Stimulated activated CD8-positive, alpha-beta memory T cell treated with anti-CD3 and anti-CD28 coated beads, Interleukin-4, amount 100 ng/mL, for 4 hours (primary cell): ENCODE measurements at regions not wholly inside any gene's neighbourhood (a gene's known extent, or its start where the extent isn't known, plus 50 kb on each side); places are given as distances from the start of the nearest gene placed in this dataset.
"Not testable (repeated sequence)": the region's sequence is repeated elsewhere in the genome, so short reads cannot be mapped to it uniquely, and the experiment has no call there.

Source experiments
- DNase-seq, 2 donors: peaks; one replicate each; pipeline ENCODE4 v3.0.0-alpha.2; 2020; ENCODE audit warnings: low read depth in 2 of 2, low spot score in 1 of 2

- no peak for DNase-seq
These were observed 122.8 kb upstream of the NOCT start for GRCh38 chr4:138892483-138893407.

DNA sequence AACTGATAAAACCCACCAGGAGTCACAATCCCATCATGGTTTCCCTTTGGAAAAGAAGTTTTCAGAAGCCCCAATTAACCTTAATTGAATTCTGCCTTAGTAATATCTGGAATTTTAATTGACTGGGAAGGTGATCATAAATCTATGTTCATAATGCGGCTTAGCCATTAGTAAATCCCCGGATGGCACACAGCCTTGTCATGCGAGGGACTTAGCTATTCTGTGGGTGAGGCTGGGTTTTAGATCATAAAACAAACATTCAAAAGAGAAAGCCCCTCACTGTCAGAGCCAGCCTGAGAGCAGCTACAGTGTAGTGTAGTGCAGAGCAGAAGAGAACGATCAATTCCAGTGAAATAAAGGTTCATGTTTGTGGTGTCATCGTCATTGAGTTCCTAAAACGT, 124.0 kb upstream of the NOCT start:
- DNase-seq, result no peak

DNA sequence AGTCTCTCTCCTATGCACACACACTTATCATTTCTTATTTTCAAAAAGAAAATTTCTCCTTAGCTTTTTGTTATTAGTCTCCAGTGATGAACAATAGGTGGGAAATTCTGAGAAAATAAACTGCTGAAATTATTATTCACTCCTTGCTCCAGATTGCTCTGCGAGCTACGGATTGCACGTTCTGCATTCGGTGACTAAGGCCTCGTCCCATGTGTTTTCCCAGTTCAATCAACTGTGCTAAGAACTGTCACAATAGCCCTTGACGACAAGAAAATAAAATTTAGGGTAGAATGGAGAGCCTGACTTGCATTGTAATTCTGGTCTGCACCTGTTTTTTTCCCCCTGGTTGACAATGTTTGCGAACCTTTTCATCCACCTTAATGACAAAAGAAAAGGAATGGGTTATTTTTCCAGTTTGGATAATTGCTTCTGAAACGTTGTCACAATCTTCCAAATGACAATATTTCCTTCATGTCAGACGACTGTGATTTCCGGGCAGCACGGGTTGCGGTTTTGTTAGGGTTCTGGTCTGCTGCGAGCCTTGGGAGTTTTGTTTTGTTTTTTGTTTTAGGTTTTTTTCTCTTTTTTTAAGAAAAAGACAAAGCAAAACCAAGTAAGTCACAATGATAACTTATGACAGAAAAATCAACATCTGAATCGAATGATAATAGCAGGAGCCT, 124.5 kb upstream of the NOCT start:
- DNase-seq, result no peak

GRCh38 chr4:138889216-138889615, 126.4 kb upstream of the NOCT start:
- DNase-seq, result no peak

- no peak for DNase-seq
These were observed 127.8 kb upstream of the NOCT start for GRCh38 chr4:138887741-138888140.

- no peak for DNase-seq
These were observed 128.2 kb upstream of the NOCT start for GRCh38 chr4:138887341-138887740.

GRCh38 chr4:138879757-138880156, 135.8 kb upstream of the NOCT start:
- DNase-seq, result no peak

- no peak for DNase-seq
These were observed 139.5 kb upstream of the NOCT start for GRCh38 chr4:138875891-138876608.

DNA sequence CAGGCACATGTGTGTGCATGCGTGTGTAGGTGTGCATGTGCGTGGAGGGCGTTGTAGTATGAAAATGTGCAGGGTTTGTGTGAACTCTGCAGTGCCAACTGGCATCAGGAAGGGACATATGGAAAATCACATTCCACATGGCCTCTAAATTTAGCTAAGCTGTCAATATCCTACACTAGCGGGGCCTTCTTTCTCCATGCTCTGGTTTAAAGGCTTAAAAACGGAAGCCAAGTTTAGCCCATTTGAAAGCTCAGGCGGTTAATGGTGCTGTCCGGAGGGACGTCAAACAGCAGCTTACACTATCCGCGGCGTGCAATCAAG, 144.1 kb upstream of the NOCT start:
- no peak for DNase-seq

- DNase-seq, result peak in 1 of 2 donors; percentile 6
These were observed 144.6 kb upstream of the NOCT start for GRCh38 chr4:138870737-138871554.

DNA sequence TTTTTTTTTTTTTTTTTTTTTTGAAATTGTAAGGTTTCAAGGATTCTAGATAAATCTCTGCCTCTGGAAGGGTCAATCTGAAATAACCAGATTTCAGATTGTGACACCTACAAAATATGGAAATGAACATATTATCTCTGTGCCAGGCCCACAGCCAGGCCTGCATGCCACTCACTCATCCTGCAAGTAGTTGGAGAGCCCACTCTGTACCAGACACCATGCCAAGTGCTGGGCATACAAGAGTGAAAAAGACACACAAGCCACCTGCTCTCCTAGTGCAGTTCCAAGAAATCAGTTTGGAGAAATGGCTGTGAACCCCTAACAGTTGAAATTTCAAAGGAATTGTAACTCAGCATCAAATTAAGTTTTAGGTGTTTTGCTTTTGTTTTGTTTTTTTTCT, 145.9 kb upstream of the NOCT start:
- DNase-seq, result no peak

GRCh38 chr4:138869165-138869564, 146.4 kb upstream of the NOCT start:
- DNase-seq, result no peak

DNA sequence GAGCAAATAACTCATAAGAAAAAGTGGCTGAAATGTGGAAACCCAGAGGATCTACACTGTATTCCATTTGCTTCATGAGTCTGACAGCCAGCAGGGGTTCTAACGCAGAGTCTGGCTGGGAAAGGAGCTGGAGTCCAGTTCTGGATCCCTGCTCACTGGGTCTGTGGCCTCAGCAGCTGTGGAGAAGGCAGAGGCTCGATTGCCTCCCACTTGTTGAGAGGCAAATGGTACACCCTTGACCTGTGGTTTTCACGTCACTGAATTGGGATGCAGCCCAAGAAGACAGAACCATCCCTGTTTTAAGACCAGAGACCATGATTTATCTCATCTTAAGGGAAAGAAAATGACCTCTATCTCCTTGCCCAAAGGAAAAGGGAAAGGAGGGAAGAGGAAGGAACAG, 147.0 kb upstream of the NOCT start:
- DNase-seq, result no peak

DNA sequence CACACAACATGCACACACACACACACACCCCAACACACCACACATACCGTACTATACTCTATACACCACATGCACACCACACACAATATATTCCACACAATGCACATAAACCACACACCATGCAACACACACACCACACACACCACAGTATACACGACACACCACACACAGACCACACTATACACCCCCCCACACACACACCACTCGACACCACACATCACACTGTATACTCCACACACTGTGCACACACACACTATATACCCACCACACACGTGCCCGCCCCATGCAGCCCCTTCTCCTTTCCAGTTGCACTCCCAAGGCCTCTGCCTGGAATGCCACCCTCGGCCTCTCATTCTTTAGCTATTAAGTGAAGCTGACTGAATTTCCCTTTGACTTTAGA, 148.2 kb upstream of the NOCT start:
- DNase-seq, result no peak

DNA sequence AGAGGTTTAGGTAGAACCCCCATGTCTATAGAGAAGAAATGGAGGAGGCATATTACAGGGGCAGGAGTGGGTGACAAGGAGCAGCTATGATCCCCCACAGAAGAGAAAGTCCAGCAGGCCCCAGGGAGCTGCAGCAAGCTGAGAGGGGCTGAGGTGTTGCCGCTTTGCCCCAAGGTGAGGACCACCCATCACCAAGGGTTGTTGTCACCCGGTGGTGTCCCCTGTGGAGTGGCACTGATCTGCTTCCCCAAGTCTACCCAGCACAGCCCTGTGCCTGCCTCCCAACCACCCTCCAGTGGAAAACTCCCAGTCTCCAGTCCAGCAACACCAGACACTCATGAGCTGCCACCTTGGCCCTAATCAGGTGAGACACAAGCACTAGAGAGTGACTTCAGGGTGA, 149.3 kb upstream of the NOCT start:
- DNase-seq, result no peak

- DNase-seq, result no peak
These were observed 149.8 kb upstream of the NOCT start for GRCh38 chr4:138865765-138866164.

DNA sequence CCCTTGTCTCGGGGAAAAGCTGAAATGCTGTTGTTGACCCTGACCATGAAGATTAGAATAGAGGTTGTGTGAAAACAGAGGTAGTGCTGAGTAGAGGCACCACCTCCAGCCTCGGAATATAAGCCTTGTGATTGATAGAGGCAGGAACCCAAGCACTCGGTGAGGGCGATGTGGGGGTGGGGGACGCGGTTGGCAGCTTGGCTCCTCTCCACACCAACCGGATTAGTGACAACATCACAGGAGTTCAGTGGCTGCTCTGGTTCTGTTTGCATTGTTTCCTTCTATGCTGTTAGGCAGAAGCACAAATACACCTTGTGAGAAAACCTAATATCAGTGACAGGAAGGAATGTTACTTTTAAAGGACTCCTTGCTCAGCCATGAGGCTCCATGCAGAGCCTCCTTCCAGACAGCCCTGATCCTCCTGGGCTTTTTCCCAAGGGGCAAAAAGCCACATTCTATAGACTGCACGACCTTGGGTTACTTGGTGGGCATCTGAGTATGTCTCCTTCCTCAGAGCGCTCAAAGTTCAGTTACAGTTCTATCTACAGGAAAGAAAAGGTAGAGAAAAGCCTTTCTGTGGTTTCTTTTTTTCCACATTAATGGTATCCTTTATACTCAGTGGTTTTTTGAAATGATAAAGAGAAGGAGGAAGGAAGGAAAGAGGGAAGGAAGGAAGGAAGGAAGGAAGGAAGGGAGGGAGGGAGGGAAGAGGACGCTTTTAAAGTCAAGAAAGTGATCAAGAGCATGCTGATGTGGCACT, 150.4 kb upstream of the NOCT start:
- no peak for DNase-seq

GRCh38 chr4:138863160-138863559, 152.4 kb upstream of the NOCT start:
- no peak for DNase-seq

GRCh38 chr4:138861135-138861534, 154.4 kb upstream of the NOCT start:
- DNase-seq, result no peak

GRCh38 chr4:138860357-138860756, 155.2 kb upstream of the NOCT start:
- DNase-seq, result not testable (repeated sequence)
